ENCODE measurements at regions not wholly inside any gene's neighbourhood (a gene's known extent, or its start where the extent isn't known, plus 50 kb on each side); places are given as distances from the start of the nearest gene placed in this dataset.

DNA sequence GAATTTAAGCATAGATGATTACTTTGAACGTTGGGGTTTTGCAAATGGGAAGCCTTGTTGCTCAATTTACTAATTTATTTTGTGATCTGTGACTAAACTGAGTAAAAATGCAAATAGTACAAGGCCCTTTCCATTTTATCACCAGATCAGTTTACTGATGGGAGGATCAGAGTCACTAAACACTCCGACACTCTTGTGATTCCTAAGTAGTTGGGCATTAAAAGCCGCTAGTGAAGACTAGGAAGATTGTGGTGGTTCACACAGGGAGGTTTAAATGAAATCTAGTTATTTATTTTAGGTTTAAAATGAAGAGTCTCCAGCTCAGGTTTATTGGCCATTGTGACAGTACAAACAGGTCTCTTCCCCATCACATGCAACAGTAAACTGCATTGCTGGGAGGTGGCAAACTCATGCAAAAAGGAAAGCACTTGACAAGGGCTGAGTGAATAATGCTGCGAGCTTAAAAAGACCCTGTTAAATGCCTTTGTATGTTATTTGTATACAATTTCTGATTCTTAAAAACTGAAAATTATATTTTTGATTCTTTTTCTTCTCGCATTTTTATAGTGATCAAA lies 394.8 kb upstream of the FANCL start:
- TF ChIP-seq POLR2AphosphoS5 (IDR thresholded peaks at IDR 0.05; ENCODE audit: low read depth, low read length) (no peak), CTCF (IDR thresholded peaks at IDR 0.05) (no peak), SIN3A (IDR thresholded peaks at IDR 0.05; ENCODE audit: borderline replicate concordance, insufficient read depth, low read depth, low read length) (no peak), TCF7L2 (IDR thresholded peaks at IDR 0.05; ENCODE audit: low read depth, low read length) (no peak)
- TF ChIP-seq, protein P1, sequence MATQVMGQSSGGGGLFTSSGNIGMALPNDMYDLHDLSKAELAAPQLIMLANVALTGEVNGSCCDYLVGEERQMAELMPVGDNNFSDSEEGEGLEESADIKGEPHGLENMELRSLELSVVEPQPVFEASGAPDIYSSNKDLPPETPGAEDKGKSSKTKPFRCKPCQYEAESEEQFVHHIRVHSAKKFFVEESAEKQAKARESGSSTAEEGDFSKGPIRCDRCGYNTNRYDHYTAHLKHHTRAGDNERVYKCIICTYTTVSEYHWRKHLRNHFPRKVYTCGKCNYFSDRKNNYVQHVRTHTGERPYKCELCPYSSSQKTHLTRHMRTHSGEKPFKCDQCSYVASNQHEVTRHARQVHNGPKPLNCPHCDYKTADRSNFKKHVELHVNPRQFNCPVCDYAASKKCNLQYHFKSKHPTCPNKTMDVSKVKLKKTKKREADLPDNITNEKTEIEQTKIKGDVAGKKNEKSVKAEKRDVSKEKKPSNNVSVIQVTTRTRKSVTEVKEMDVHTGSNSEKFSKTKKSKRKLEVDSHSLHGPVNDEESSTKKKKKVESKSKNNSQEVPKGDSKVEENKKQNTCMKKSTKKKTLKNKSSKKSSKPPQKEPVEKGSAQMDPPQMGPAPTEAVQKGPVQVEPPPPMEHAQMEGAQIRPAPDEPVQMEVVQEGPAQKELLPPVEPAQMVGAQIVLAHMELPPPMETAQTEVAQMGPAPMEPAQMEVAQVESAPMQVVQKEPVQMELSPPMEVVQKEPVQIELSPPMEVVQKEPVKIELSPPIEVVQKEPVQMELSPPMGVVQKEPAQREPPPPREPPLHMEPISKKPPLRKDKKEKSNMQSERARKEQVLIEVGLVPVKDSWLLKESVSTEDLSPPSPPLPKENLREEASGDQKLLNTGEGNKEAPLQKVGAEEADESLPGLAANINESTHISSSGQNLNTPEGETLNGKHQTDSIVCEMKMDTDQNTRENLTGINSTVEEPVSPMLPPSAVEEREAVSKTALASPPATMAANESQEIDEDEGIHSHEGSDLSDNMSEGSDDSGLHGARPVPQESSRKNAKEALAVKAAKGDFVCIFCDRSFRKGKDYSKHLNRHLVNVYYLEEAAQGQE (IDR thresholded peaks at IDR 0.05; ENCODE audit: insufficient read depth in 1 of 2, low read depth in 2 of 2, low read length in 1 of 2): no peak
